ENCODE measurements at regions not wholly inside any gene's neighbourhood (a gene's known extent, or its start where the extent isn't known, plus 50 kb on each side); places are given as distances from the start of the nearest gene placed in this dataset.

- 21 to 36% (median 28%) methylated on average over 3 of the region's 3 CpGs for WGBS, 5 donors
- Histone ChIP-seq H3K27ac (no peak overlapping the region), H3K36me3 (no peaks in the 10 kb centered on the region), H3K4me1 (no peaks in the 10 kb centered on the region), H3K27me3 (no peaks in the 10 kb centered on the region), H3K4me3 (no peak overlapping the region), H3K9me3 (no peaks in the 10 kb centered on the region)
- intact Hi-C loops (cut with DNase I; ENCODE audit: low total_unique reads): no loop called here
- TF ChIP-seq CTCF (IDR thresholded peaks at IDR 0.05) (no peak), EP300 (IDR thresholded peaks at IDR 0.05) (no peak), POLR2AphosphoS5 (IDR thresholded peaks at IDR 0.05) (no peak), POLR2A (IDR thresholded peaks at IDR 0.05) (no peak)
- no peak for DNase-seq
These were observed 111.1 kb upstream of the C10orf90 start for GRCh38 chr10:126781450-126782216.

- TF ChIP-seq CTCF (IDR thresholded peaks at IDR 0.05): no peak
- no peak for TF ChIP-seq POLR2AphosphoS5 (IDR thresholded peaks at IDR 0.05)
- TF ChIP-seq POLR2A (IDR thresholded peaks at IDR 0.05): no peak
- no peak for TF ChIP-seq EP300 (IDR thresholded peaks at IDR 0.05)
- Histone ChIP-seq H3K27me3 (no peaks in the 10 kb centered on the region), H3K4me3 (no peak overlapping the region), H3K9me3 (no peaks in the 10 kb centered on the region), H3K4me1 (no peaks in the 10 kb centered on the region), H3K27ac (no peak overlapping the region), H3K36me3 (no peaks in the 10 kb centered on the region)
- intact Hi-C loops (cut with DNase I; ENCODE audit: low total_unique reads): no loop called here
- DNase-seq: no peak
- 60 to 79% (median 68%) methylated on average over 6 to 9 of the region's 9 CpGs for WGBS, 5 donors
These were observed 113.5 kb upstream of the C10orf90 start for GRCh38 chr10:126783806-126784557.

GRCh38 chr10:126787201-126787600 lies 116.7 kb upstream of the C10orf90 start:
- no peaks in the 10 kb centered on the region for H3K27me3 ChIP-seq
- H3K36me3 ChIP-seq: no peaks in the 10 kb centered on the region
- DNase-seq: no peak
- no peaks in the 10 kb centered on the region for H3K4me1 ChIP-seq
- no peaks in the 10 kb centered on the region for H3K9me3 ChIP-seq
- no peak overlapping the region for H3K4me3 ChIP-seq
- no peak for TF ChIP-seq POLR2AphosphoS5 (IDR thresholded peaks at IDR 0.05)
- intact Hi-C loops (cut with DNase I; ENCODE audit: low total_unique reads): no loop called here
- H3K27ac ChIP-seq: no peak overlapping the region
- WGBS, 5 donors: 52 to 76% (median 58%) methylated on average over 2 to 3 of the region's 3 CpGs

GRCh38 chr10:126795318-126795717 lies 109.9 kb upstream of the DOCK1 start:
- peaks cover 0 to 11% (median 2%) of the 10 kb centered on the region in 4 donors for H3K9me3 ChIP-seq
- no peaks in the 10 kb centered on the region for H3K4me1 ChIP-seq
- DNase-seq: no peak
- intact Hi-C loops (cut with DNase I; ENCODE audit: low total_unique reads): no loop called here
- H3K27me3 ChIP-seq: no peaks in the 10 kb centered on the region
- no peak overlapping the region for H3K27ac ChIP-seq
- WGBS, 5 donors: 83 to 100% (median 92%) methylated on average over 2 of the region's 2 CpGs
- no peaks in the 10 kb centered on the region for H3K36me3 ChIP-seq
- no peak overlapping the region for H3K4me3 ChIP-seq
- TF ChIP-seq POLR2A (IDR thresholded peaks at IDR 0.05): no peak
- no peak for TF ChIP-seq POLR2AphosphoS5 (IDR thresholded peaks at IDR 0.05)
- no peak for TF ChIP-seq CTCF (IDR thresholded peaks at IDR 0.05)
- TF ChIP-seq EP300 (IDR thresholded peaks at IDR 0.05): no peak
